Retinal pigment epithelial cell (primary cell): ENCODE measurements at regions not wholly inside any gene's neighbourhood (a gene's known extent, or its start where the extent isn't known, plus 50 kb on each side); places are given as distances from the start of the nearest gene placed in this dataset.

Experiments
- DNase-seq: peaks from one replicate; pipeline ENCODE4 v3.0.0-alpha.2; 2010; ENCODE audit warnings: low read depth
- H3K4me3 ChIP-seq: 2 replicates; pipeline ENCODE4 v1.5.1; 2011; ENCODE audit warnings: mild to moderate bottlenecking, low read length, control low read depth, moderate library complexity
- TF ChIP-seq, protein P1 (sequence below): conservative IDR thresholded peaks from 2 replicates; pipeline ENCODE4 v1.5.1; 2011; ENCODE audit warnings: low read depth, low read length, control low read depth, inconsistent platforms

DNA sequence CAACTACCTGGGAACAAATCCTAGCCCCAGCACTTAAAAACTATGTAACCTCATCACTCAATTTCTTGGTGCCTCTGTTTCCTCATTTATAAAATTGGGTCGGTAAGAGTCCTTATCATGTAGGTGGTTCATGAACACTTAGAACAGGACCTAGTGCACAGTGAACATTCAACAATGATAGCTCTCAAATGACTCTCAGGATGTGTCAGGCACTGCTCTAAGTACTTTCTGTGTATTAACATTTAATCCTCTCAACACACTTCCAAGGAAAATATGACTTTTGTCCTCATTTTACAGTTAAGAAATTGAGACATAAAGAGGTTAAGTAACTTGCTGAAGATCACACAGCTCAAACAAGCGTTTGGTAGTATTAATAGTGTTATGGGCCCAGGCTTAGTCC lies 202.1 kb upstream of the KLF4 start:
- no peak for DNase-seq
- no peak overlapping the region for H3K4me3 ChIP-seq
- TF ChIP-seq, protein P1, sequence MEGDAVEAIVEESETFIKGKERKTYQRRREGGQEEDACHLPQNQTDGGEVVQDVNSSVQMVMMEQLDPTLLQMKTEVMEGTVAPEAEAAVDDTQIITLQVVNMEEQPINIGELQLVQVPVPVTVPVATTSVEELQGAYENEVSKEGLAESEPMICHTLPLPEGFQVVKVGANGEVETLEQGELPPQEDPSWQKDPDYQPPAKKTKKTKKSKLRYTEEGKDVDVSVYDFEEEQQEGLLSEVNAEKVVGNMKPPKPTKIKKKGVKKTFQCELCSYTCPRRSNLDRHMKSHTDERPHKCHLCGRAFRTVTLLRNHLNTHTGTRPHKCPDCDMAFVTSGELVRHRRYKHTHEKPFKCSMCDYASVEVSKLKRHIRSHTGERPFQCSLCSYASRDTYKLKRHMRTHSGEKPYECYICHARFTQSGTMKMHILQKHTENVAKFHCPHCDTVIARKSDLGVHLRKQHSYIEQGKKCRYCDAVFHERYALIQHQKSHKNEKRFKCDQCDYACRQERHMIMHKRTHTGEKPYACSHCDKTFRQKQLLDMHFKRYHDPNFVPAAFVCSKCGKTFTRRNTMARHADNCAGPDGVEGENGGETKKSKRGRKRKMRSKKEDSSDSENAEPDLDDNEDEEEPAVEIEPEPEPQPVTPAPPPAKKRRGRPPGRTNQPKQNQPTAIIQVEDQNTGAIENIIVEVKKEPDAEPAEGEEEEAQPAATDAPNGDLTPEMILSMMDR = no peak

DNA sequence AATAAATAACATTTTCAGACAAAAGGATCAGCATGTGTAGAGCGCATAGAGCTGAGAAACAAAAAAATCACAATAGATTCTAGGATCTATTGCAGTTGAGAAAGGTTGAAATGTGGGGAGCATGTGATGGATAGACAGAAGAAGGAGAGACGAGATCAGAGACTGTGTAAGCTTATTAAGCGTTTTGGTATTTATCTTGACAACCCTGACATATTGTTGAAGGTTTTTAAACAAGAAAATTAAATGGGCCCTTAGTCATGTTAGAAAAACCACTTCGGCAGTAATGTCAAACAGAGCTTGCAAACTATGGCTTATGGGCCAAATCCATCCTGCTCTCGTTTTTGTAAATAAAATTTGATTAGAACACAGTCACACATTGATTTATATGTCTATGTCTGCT lies 200.5 kb upstream of the KLF4 start:
- TF ChIP-seq, protein P1 = no peak
- no peak for DNase-seq
- no peak overlapping the region for H3K4me3 ChIP-seq

- TF ChIP-seq, protein P1 = no peak
- no peak for DNase-seq
- H3K4me3 ChIP-seq = no peak overlapping the region
Observed at GRCh38 chr9:107688728-107689127, 199.2 kb upstream of the KLF4 start.

DNA sequence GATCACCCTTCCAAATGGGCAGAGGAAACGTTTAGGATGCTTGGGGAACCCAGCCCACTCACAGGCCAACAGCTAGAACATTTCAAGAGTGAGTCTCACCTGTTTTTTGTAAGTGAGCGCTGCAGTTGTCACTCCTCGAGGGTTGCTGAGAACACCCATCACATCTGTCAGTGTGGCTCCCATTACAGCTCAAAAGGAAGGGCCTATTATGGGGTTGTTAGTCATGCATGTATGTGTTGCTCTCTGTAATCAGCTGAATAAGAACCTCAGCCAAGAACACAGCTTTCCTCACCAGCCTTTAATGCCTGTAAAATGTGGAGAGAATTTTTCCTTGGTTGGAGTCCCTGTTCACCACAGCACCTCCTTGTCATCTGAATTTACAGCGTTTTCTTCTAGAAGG lies 196.3 kb upstream of the KLF4 start:
- H3K4me3 ChIP-seq = no peak overlapping the region
- peak; percentile 49 for DNase-seq
- TF ChIP-seq, protein P1 = no peak

- no peak for DNase-seq
- H3K4me3 ChIP-seq = no peak overlapping the region
- TF ChIP-seq, protein P1 = no peak
Observed at GRCh38 chr9:107685376-107685775, 195.8 kb upstream of the KLF4 start.

- no peak overlapping the region for H3K4me3 ChIP-seq
- DNase-seq = peak; percentile 43
- TF ChIP-seq, protein P1 = no peak
Observed at GRCh38 chr9:107684224-107684623, 194.7 kb upstream of the KLF4 start.

- no peak overlapping the region for H3K4me3 ChIP-seq
- TF ChIP-seq, protein P1 = no peak
- DNase-seq = no peak
Observed at GRCh38 chr9:107683566-107683965, 194.0 kb upstream of the KLF4 start.
